ENCODE measurements at regions not wholly inside any gene's neighbourhood (a gene's known extent, or its start where the extent isn't known, plus 50 kb on each side); places are given as distances from the start of the nearest gene placed in this dataset.

- no peak for DNase-seq (ENCODE audit: low spot score)
Measured at GRCh38 chr5:68746643-68747420, 347.0 kb upstream of the SLC30A5 start.

GRCh38 chr5:68747521-68747920 is 346.3 kb upstream of the SLC30A5 start:
- DNase-seq (ENCODE audit: low spot score) = no peak

DNA sequence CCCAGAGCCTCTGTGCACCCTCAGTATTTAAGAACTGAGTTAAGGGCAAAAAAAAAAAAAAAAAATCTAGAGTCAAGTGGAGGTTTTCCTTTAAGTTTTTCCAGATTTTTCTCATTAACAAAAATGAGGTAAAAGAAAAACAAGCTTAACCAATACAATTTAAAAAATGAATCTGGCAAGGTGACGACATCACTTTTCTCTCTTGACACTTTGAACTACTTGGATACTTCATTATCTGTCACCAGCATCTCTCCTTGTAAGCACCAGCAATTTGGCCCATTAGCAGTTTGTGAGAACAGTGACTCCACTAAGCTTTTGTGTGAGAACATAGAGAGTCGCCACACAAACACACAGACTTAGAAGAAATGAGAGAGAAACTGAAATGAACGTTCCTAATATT is 345.7 kb upstream of the SLC30A5 start:
- no peak for DNase-seq (ENCODE audit: low spot score)

GRCh38 chr5:68749077-68749476 is 344.7 kb upstream of the SLC30A5 start:
- DNase-seq (ENCODE audit: low spot score) = no peak

DNA sequence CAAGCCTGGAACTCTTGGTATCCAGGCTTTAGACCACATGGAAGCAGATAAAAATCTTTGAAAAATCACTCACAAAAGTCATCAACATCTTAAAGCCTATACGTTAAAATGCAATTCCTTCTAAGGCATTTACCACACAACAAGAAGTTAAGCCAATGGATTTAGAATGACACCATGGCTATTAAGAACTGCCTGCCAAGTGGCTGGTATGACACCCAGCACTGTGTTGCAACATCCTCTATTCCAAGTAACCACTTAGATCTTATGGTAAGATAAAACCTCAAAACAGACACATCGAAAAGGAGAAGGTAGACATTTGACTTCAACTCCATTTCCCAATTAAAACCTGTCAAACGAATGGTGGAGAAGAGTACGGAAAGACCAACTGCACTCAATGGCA is 344.2 kb upstream of the SLC30A5 start:
- no peak for DNase-seq (ENCODE audit: low spot score)

GRCh38 chr5:68751661-68752060 is 342.2 kb upstream of the SLC30A5 start:
- no peak for DNase-seq (ENCODE audit: low spot score)

GRCh38 chr5:68754536-68754935 is 339.3 kb upstream of the SLC30A5 start:
- DNase-seq (ENCODE audit: low spot score) = no peak

- DNase-seq (ENCODE audit: low spot score) = no peak
Measured at GRCh38 chr5:68755293-68755692, 338.5 kb upstream of the SLC30A5 start.

GRCh38 chr5:68757006-68757405 is 336.8 kb upstream of the SLC30A5 start:
- no peak for DNase-seq (ENCODE audit: low spot score)

DNA sequence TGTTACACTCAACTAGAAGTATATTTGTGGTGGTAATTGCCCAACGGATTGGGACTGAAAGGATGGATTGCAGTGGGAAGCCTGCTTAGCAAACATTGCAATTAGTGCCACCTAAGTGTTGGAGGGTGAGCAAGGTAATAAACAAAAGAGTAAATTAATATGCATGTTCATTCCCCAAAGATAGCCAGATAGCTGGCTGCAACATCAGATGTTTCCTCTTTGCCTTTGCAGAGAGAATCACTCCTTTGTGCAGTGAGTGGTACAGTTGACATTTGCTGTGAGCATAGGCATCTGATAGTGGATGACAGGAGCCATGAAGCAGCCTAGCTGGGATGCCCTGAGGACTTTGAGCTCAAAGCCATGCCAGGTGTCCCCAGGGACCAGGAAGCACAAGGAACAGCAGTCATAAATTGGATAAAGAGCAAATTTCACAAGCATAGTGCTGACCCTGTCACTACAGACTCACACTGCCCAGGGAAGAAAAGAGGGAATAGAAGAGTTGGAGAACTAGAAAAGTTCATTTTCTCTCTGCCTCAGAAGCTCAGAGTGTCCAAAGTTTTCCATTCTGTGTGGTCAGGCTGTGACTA is 336.1 kb upstream of the SLC30A5 start:
- no peak for DNase-seq (ENCODE audit: low spot score)

GRCh38 chr5:68759593-68759992 is 334.2 kb upstream of the SLC30A5 start:
- DNase-seq (ENCODE audit: low spot score) = no peak

- no peak for DNase-seq (ENCODE audit: low spot score)
Measured at GRCh38 chr5:68762201-68762600, 331.6 kb upstream of the SLC30A5 start.

- DNase-seq (ENCODE audit: low spot score) = no peak
Measured at GRCh38 chr5:68766952-68767464, 326.8 kb upstream of the SLC30A5 start.

- DNase-seq (ENCODE audit: low spot score) = no peak
Measured at GRCh38 chr5:68770551-68770950, 323.3 kb upstream of the SLC30A5 start.

DNA sequence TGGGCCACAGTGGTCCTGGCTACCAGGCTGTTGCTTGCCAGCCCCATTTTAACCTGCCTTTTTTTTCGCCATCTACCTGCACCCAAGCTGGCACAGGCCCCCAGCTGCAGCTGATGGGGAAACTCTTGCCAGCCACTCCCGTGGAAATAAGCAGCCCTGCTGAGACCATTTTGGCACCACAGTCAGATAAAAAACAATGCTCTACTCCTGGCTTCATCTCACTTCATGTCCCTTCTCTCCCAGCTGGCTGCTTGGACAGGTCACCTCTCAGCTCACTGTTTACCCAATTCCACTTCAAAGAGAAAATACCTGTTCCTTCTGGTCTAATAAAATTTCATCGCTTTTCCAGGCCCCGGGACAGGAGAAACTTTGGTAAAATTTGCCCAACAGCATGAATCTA is 322.6 kb upstream of the SLC30A5 start:
- DNase-seq (ENCODE audit: low spot score) = no peak

DNA sequence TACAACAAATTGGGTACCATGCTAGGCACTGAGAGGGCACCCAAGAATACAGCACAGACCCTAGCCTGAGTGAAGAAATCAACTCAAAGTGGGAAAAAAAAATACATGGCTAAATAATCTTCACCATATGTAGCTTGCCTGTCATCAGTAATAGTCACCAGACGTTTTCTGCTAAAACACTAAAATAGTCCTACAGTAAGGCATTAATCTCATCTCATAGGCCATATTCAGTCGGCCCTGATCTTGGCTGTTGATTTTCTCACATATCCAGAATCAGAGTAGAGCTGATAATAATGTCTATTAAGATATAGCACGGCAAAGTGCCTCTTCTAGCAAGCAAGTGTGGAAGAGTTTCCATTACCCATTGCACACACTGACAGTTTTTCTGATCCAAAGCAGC is 322.1 kb upstream of the SLC30A5 start:
- no peak for DNase-seq (ENCODE audit: low spot score)

GRCh38 chr5:68776381-68776780 is 317.4 kb upstream of the SLC30A5 start:
- DNase-seq (ENCODE audit: low spot score) = no peak

DNA sequence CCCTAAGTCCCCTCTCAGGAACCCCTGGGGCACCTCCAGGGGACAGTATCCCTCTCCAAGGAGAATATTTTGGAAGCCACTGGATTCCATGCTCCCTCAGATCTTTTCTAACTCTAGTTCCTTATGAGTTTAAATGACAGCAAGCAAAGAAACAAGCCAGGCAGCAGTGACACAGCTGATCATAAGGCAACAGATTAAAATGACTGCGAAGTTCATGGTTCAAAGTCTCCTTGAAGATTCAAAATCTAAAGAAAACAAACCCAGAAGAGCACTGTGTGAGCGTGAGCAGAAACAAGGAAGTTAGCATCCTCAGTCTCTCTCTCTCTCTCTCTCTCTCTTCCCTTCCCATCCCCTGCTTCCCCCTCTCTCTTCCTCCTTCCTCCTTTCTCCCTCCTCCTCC is 316.7 kb upstream of the SLC30A5 start:
- DNase-seq (ENCODE audit: low spot score) = no peak

GRCh38 chr5:68778484-68778883 is 315.3 kb upstream of the SLC30A5 start:
- no peak for DNase-seq (ENCODE audit: low spot score)

- no peak for DNase-seq (ENCODE audit: low spot score)
Measured at GRCh38 chr5:68780299-68780955, 313.4 kb upstream of the SLC30A5 start.

DNA sequence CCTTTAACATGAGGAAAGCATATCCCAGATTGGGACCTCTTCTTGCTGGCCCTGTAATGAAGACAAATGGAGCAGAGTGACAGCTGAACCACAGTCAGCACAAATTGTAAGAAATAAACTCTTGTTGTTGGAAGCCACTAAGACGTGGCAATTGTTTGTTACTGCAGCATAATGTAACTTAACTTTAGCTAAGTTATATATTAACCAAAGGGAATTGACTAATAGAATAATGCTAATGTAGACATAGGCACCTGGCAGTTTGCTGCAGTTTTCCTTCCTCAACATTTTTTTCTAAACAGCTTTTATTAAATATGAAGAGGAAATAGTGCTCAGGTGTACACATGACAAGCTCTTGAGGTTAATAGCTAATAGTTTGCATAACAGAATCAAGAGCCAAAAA is 300.7 kb upstream of the SLC30A5 start:
- DNase-seq (ENCODE audit: low spot score) = no peak

- no peak for DNase-seq (ENCODE audit: low spot score)
Measured at GRCh38 chr5:68793993-68794392, 299.8 kb upstream of the SLC30A5 start.

GRCh38 chr5:68795190-68795589 is 298.6 kb upstream of the SLC30A5 start:
- DNase-seq (ENCODE audit: low spot score) = no peak
